Endothelial cell of umbilical vein (primary cell): ENCODE measurements at regions not wholly inside any gene's neighbourhood (a gene's known extent, or its start where the extent isn't known, plus 50 kb on each side); places are given as distances from the start of the nearest gene placed in this dataset.

ENCODE experiments used
- BruUV-seq: library from RNA; stranded (reverse); fragments of 400-500 nt; replicated peaks from 2 replicates; lab custom pipeline; 2021; lab: Mats Ljungman, UMichigan
- CTCF ChIA-PET: fragments of 300-600, 350-600 bp; sonication (Branson Sonifier 250); formaldehyde crosslinking; loops from one replicate; lab custom pipeline; 2021; ENCODE audit warnings: antibody characterized with exemption, inconsistent platforms; lab: Charles Lee
- POLR2A ChIA-PET: fragments of 300-600, 350-600 bp; sonication (Branson Sonifier 250); formaldehyde crosslinking; loops from one replicate; lab custom pipeline; 2021; ENCODE audit warnings: antibody characterized with exemption, inconsistent platforms; lab: Charles Lee
- DNase-seq: peaks from one replicate; pipeline ENCODE4 v3.0.0-alpha.2; 2011; ENCODE audit warnings: low read depth, low spot score
- FAIRE-seq: peaks from 2 replicates; lab custom pipeline; 2011; peaks lifted over from hg19 to GRCh38; lab: Jason Lieb, UNC
- H2AFZ ChIP-seq: 2 replicates; pipeline ENCODE4 v1.6.0; 2012; ENCODE audit warnings: low read depth, low read length, control low read depth, inconsistent platforms
- H3K27ac ChIP-seq: 2 replicates; pipeline ENCODE4 v1.5.1; 2011; ENCODE audit warnings: low read depth, mild to moderate bottlenecking, control low read depth, low read length, moderate library complexity; ENCODE audit not compliant: insufficient read depth
- H3K27me3 ChIP-seq, 2 experiments: 2 replicates each; pipeline versions ENCODE4 v1.6.0 to v1.6.1; 2011; ENCODE audit warnings: low read length in 2 of 2, mixed read lengths in 1 of 2; ENCODE audit not compliant: control insufficient read depth in 2 of 2, insufficient read depth in 2 of 2
- H3K36me3 ChIP-seq, 2 experiments: 2 replicates in 1 of 2; 3 replicates in 1 of 2; pipeline ENCODE4 v1.5.1; 2011; ENCODE audit warnings: low read length in 2 of 2, mild to moderate bottlenecking in 1 of 2, moderate library complexity in 1 of 2; ENCODE audit not compliant: control insufficient read depth in 2 of 2, insufficient read depth in 2 of 2; ENCODE audit errors: extremely low read depth in 1 of 2
- H3K4me1 ChIP-seq: 3 replicates; pipeline ENCODE4 v1.5.1; 2011; ENCODE audit warnings: mild to moderate bottlenecking, low read length; ENCODE audit not compliant: control insufficient read depth, insufficient read depth; ENCODE audit errors: extremely low read depth
- H3K4me2 ChIP-seq: 2 replicates; pipeline ENCODE4 v1.6.1; 2011; ENCODE audit warnings: low read length, control low read depth, mixed read lengths; ENCODE audit not compliant: insufficient read depth
- H3K4me3 ChIP-seq, 3 experiments: fragments of 200-600 bp in 1 of 3; sonication (generic), shearing (Covaris generic) in 1 of 3; replicated peaks in 1 of 3; 2 replicates each; pipeline ENCODE4 v1.5.1; 2011 to 2016; ENCODE audit warnings: control low read depth in 3 of 3, low read length in 3 of 3, mild to moderate bottlenecking in 2 of 3, inconsistent platforms in 1 of 3, low read depth in 1 of 3, moderate library complexity in 1 of 3; ENCODE audit not compliant: insufficient read depth in 1 of 3
- H3K79me2 ChIP-seq: 2 replicates; pipeline ENCODE4 v1.6.0; 2012; ENCODE audit warnings: low read length, inconsistent platforms; ENCODE audit not compliant: control insufficient read depth, insufficient read depth
- H3K9ac ChIP-seq: replicated peaks from 2 replicates; pipeline ENCODE3; 2011; ENCODE audit warnings: low read length, control low read depth; ENCODE audit not compliant: insufficient read depth; ENCODE audit errors: extremely low read depth
- H3K9me1 ChIP-seq: replicated peaks from 3 replicates; pipeline ENCODE4 v1.6.0; 2011; ENCODE audit warnings: mild to moderate bottlenecking, low read length; ENCODE audit not compliant: control insufficient read depth, insufficient read depth; ENCODE audit errors: extremely low read depth
- H3K9me3 ChIP-seq: replicated peaks from 2 replicates; pipeline ENCODE4 v1.5.1; 2012; ENCODE audit warnings: low read length, inconsistent platforms; ENCODE audit not compliant: control insufficient read depth, insufficient read depth
- H4K20me1 ChIP-seq: replicated peaks from 2 replicates; pipeline ENCODE3; 2011; ENCODE audit warnings: mild to moderate bottlenecking, low read length; ENCODE audit not compliant: control insufficient read depth, insufficient read depth; ENCODE audit errors: extremely low read depth
- CTCF ChIP-seq, 2 donors: IDR thresholded peaks; 1 replicate in 1 of 2; 2 replicates in 1 of 2; pipeline ENCODE4 v1.5.1; 2011; ENCODE audit warnings: low read length in 2 of 2, mild to moderate bottlenecking in 2 of 2, moderate library complexity in 2 of 2, control low read depth in 1 of 2, inconsistent platforms in 1 of 2, low read depth in 1 of 2; ENCODE audit not compliant: insufficient read depth in 1 of 2; ENCODE audit errors: extremely low read depth in 1 of 2
- EZH2 ChIP-seq: IDR thresholded peaks from 2 replicates; pipeline ENCODE4 v1.6.1; 2012; ENCODE audit warnings: borderline replicate concordance, low read depth, mild to moderate bottlenecking, moderate library complexity, low read length, inconsistent platforms; ENCODE audit not compliant: severe bottlenecking
- FOS ChIP-seq: IDR thresholded peaks from 2 replicates; pipeline ENCODE4 v1.6.1; 2011; ENCODE audit warnings: mild to moderate bottlenecking, low read length, moderate library complexity, borderline replicate concordance; ENCODE audit not compliant: insufficient read depth
- GATA2 ChIP-seq: IDR thresholded peaks from 2 replicates; pipeline ENCODE4 v1.7.0; 2011; ENCODE audit warnings: low read depth, mild to moderate bottlenecking, moderate library complexity, mixed read lengths, low read length; ENCODE audit not compliant: insufficient read length, insufficient read depth
- JUN ChIP-seq: IDR thresholded peaks from 2 replicates; pipeline ENCODE4 v1.6.1; 2011; ENCODE audit warnings: borderline replicate concordance, low read depth; ENCODE audit not compliant: insufficient read length, insufficient read depth
- MYC ChIP-seq: IDR thresholded peaks from one replicate; pipeline ENCODE4 v1.6.1; 2011; ENCODE audit warnings: mild to moderate bottlenecking, low read depth, low read length
- POLR2A ChIP-seq: IDR thresholded peaks from 2 replicates; pipeline ENCODE4 v1.6.1; 2012; ENCODE audit warnings: low read depth, mild to moderate bottlenecking, control low read depth, low read length
- POLR2AphosphoS5 ChIP-seq: IDR thresholded peaks from 2 replicates; pipeline ENCODE4 v1.6.1; 2012; ENCODE audit warnings: low read depth, mild to moderate bottlenecking, control low read depth, low read length, moderate library complexity; ENCODE audit not compliant: insufficient read depth
- dilution Hi-C: fragments of 300-500 bp; cut with MboI; formaldehyde crosslinking; loops from one replicate; pipeline ENCODE4 v1.15.0; 2019; ENCODE audit warnings: low sequenced_read_pairs; ENCODE audit not compliant: extremely low pct_ligation_motif_present
- intact Hi-C: fragments of 100-400 bp; cut with micrococcal nuclease; formaldehyde crosslinking; loops from one replicate; pipeline ENCODE4 v1.10.0; 2022
- TF ChIP-seq, protein P1 (sequence below): IDR thresholded peaks from 2 replicates; pipeline ENCODE4 v1.6.1; 2011; ENCODE audit not compliant: insufficient read depth, insufficient read length

- CTCF ChIA-PET: interaction anchor here (2.0 to 2.1 kb wide), 2 partner anchors 266 to 288 kb away, joined by 15 read pairs; no protein-coding TSS in a partner anchor
- intact Hi-C loops (no loop called here), dilution Hi-C loops (no loop called here)
- H3K4me1 ChIP-seq: no peaks in the 10 kb centered on the region
- no peak for TF ChIP-seq MYC
- no TSS peak for BruUV-seq
- H3K9me3 ChIP-seq: no peaks in the 10 kb centered on the region
- H3K36me3 ChIP-seq: no peaks in the 10 kb centered on the region
- no peak overlapping the region for H3K27ac ChIP-seq
- no peak overlapping the region for H3K4me3 ChIP-seq
- H3K4me2 ChIP-seq: no peak overlapping the region
- H4K20me1 ChIP-seq: no peaks in the 10 kb centered on the region
- DNase-seq (no peak), FAIRE-seq (no peak)
- H3K79me2 ChIP-seq: no peaks in the 10 kb centered on the region
- no peak overlapping the region for H3K9ac ChIP-seq
- no peak overlapping the region for H2AFZ ChIP-seq
- peaks cover 0 to 13% of the 10 kb centered on the region in 2 experiments for H3K27me3 ChIP-seq
- no peaks in the 10 kb centered on the region for H3K9me1 ChIP-seq
- POLR2A ChIA-PET: no interaction called here
These were observed 109.5 kb upstream of the CARD11 start for GRCh38 chr7:3153118-3153517.

GRCh38 chr7:3154317-3154716 lies 110.7 kb upstream of the CARD11 start:
- Histone ChIP-seq H3K4me1 (no peaks in the 10 kb centered on the region), H3K9me3 (no peaks in the 10 kb centered on the region), H3K27ac (no peak overlapping the region), H3K27me3 (peaks cover 0 to 15% of the 10 kb centered on the region in 2 experiments), H3K4me3 (no peak overlapping the region), H3K79me2 (no peaks in the 10 kb centered on the region), H3K9me1 (no peaks in the 10 kb centered on the region), H3K4me2 (no peak overlapping the region), H3K9ac (no peak overlapping the region), H3K36me3 (no peaks in the 10 kb centered on the region), H2AFZ (no peak overlapping the region), H4K20me1 (no peaks in the 10 kb centered on the region)
- POLR2A ChIA-PET: no interaction called here
- FAIRE-seq: no peak
- CTCF ChIA-PET: interaction anchor here (0.8 to 2.1 kb wide), 5 partner anchors 22 to 478 kb away, joined by 3 to 15 read pairs (median 5); no protein-coding TSS in a partner anchor
- no peak for DNase-seq
- dilution Hi-C loops: no loop called here
- TF ChIP-seq JUN (no peak), MYC (no peak), CTCF (IDR thresholded peaks at IDR 0.05; ENCODE audit: extremely low read depth in 1 of 2, insufficient read depth in 1 of 2, low read depth in 1 of 2, low read length in 2 of 2) (no peak), POLR2AphosphoS5 (no peak), FOS (no peak), EZH2 (no peak), GATA2 (no peak), POLR2A (no peak)
- TF ChIP-seq, protein P1, sequence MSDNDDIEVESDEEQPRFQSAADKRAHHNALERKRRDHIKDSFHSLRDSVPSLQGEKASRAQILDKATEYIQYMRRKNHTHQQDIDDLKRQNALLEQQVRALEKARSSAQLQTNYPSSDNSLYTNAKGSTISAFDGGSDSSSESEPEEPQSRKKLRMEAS: no peak
- no TSS peak for BruUV-seq
- intact Hi-C loops: no loop called here
